GM19324 (cell line): ENCODE measurements at regions not wholly inside any gene's neighbourhood (a gene's known extent, or its start where the extent isn't known, plus 50 kb on each side); places are given as distances from the start of the nearest gene placed in this dataset.

Source experiments
- ATAC-seq: cut with Tn5 transposase; IDR thresholded peaks from one replicate; pipeline ENCODE4 v1.9.1; 2021; ENCODE audit warnings: mild to moderate bottlenecking, moderate library complexity; ENCODE audit not compliant: unreplicated experiment, low FRiP score

GRCh38 chr1:234718496-234719453, 108.8 kb upstream of the IRF2BP2 start:
- no peak for ATAC-seq

- ATAC-seq: no peak
These were observed 107.0 kb upstream of the IRF2BP2 start for GRCh38 chr1:234716908-234717375.

DNA sequence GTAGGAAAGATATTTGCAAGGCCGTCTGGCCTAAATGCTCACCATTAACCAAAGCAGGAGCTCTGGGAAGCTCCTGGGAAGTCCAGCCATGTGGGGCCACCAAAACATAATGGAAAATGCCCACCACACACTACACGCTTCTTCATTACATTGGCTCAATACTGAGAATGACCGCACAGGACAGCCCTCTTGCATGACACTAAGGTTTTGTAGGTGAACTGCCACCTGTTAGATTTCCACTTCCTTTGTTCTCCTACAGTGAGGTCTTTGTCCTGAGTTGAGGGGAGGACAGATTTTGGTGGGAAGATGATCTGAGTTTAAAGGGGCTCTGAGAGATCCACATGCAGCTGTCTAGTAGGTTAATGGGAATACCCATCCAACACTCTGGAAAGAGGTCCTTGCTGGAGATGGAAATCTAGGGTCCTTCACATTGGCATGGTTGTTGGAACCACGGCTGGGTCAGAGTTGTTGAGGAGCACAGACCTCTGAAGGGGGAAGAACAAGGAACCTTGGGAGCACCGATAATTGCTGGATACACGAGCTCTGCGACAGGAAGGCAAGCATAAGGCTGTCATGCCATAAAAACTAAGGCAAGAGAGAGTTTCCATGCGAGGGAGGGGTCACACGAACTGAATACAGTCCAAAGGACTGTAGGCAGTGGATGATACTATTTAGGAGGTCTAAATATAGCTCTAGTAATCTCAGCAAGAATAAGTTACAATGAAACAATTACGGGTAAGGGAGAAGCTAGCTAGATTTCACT, 105.5 kb upstream of the IRF2BP2 start:
- no peak for ATAC-seq

DNA sequence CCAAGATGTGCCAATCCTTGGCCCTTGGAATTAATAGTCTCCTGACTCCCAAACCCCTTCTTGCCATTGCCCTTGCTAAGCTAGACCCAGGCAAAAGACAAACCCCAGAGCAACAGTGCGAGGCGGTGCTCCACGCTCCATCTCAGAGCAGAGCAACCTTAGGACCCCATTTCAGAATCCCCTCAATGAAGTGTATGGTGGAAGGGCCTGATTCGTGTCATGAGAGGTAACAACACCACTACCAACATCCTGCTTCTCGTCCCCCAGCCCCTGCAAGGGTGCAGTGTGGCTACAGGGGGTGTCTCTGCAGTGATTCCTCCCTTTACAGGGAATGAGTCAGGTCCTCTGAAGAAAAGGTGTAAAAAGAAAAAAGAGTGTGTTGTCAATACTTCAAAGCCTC, 103.9 kb upstream of the IRF2BP2 start:
- no peak for ATAC-seq

DNA sequence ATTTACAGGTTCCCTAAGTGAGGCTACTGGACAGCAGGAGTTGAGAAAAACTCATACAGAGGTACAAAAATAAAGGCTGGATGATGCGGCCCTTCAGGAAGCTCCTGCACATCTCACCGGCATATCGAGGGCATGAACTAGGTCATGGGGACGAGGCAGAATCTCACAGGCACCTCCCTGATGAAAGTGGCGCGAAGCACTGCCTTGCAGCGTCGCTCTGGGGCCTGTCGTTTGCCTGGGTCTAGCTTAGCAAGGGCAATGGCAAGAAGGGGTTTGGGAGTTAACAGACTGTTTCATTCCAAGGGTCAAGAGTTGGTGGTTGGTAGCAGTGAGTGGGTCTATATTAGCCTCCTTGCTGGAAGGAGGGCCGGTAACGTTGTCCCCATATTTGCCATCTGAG, 103.5 kb upstream of the IRF2BP2 start:
- no peak for ATAC-seq

DNA sequence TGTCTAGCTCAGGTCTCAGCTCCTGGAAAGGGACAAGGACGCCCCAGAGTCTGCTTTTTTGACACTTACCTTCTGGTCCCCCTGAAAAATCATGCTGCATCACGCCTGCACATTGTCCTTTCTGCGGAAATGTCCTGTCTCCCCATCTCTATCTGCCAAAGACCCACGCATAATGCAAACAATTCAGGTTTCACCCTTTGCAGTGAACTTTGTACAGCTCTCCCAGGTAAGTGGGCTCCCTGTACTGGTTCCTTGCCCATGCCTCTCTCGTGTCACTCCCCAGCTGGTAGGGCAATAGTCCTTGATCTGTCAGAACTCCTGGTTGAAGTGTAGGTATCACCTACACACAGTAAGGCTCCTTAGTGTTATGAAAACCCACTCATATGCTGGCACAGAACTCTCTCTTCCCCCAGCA, 102.9 kb upstream of the IRF2BP2 start:
- ATAC-seq: no peak

- no peak for ATAC-seq
These were observed 101.2 kb upstream of the IRF2BP2 start for GRCh38 chr1:234710936-234711724.

GRCh38 chr1:234710381-234710780, 100.4 kb upstream of the IRF2BP2 start:
- ATAC-seq: no peak

DNA sequence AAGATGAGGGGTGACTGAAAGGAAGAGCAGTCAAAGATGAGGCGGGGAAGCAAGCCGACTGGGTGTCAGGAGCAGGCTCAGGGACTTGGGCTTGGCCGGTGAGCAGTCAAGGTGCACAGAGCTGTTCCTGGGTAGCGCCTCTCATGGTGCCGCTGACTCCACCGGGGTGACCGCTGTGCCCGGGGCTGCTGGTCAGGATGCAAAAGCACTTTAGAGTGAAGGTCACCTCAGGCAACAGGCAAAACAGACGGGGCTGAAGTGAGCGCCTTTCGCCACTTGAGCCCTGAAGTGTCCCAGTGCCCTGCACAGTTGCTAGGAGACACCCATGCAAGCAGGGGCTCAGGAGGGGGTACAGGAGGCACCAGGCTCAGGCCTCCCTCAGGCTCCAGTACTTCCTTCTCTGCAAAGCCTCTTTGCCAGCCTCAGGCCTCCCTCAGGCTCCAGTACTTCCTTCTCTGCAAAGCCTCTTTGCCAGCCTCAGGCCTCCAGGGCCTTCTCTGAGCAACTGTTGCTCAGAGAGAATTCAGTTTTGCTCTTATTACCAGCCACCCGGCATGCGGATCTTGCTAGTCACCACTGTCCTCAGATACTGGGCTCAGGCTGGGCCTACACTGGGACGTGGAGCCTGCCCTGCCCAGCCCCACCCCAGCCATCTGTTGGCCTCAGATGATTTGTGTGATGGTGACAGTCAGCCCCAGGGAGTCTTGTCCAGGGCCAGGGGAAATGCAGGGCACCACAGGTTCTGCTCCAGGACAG, 99.7 kb upstream of the IRF2BP2 start:
- no peak for ATAC-seq

GRCh38 chr1:234708700-234709395, 98.9 kb upstream of the IRF2BP2 start:
- no peak for ATAC-seq

DNA sequence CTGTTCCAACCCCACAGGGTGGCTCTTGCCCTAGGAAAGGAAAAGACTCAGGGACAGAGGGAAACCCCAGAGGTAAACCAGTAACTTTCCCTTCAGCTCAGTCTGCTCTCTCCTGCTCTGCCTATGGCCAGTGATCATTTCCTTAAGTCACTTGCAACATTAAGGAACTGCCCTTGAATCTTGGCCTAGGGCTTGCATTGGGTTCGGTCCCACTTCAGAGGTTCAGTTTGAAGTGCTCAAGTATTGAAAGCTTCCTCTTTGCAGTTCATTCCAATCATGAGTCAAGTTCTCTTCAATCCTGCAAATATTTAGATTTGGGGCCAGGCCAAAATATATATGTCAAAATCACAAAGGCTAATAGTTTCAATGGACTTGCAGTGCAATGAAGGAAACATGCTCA, 97.7 kb upstream of the IRF2BP2 start:
- ATAC-seq: no peak

GRCh38 chr1:234706931-234707330, 97.0 kb upstream of the IRF2BP2 start:
- ATAC-seq: no peak

DNA sequence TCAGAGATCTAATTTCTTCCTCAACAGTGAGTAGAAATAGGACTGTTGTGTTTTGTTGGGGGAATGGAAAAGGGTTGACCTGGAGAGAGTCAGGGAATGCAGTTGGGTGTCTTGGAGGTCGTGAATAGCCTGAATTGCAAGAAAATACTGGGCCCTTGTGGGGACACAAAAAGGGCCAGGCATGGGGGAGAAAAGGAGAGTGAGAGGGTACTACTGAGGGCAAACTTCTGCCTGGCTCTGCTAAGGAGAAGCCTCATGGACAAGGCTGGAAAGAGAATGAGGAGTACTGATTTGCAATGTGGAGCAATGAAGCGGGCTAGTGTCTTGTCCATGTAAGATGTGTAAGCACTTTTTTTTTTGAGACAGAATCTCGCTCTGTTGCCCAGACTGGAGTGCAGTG, 96.2 kb upstream of the IRF2BP2 start:
- ATAC-seq: no peak

DNA sequence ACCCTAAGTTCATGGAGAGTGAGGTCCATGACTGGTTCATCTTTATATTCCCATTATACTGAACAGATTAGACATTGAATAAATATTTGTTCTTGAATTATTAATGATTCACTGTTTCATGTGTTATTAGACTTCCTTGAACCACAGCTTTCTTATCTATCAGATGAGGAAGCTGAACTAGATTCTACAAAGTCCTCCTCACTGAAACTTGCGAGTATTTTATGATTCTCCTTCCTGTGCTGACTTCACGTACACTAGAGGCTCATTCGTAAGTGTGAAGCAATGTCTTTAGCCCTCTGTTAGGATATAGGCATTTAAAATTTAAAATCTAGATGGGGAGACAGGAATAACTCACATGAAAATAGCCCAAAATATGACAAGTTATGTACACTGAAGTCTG, 95.6 kb upstream of the IRF2BP2 start:
- ATAC-seq: no peak

DNA sequence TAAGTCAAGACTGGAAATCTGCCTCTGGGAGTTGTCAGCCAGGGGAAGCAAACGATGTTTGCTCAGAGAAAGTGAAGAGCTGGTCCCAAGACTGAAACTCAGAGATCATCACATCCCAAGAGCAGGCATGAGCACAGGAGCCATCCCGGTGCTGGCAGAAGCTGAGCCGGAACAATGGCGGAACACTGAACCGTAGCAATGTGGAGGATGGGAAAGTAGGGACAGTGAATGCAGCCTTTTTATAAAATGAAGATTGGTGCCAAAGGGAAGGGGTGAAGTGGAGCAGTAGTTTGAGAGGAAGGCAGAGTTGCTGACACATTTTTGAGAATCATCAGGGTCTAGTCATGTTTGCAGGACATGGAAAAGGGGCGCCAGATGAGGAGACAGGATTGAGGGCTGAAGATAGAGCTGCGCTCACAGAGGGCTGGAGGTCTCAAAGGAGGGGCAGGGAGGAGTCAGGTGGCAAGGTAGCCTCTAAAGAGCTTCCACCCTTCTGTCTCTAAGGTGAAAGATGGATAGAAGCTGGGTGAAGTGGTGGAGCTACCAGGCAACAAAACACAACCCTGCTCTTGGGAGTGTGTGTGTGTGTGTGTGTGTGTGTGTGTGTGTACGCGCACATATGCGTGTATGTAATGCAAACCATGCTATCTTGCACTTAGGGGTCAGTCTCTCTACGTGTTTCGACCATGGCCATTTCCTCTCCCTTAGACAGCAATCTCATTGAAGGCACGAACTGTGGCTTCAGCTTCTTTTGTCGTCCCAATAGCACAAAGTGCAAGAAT, 94.3 kb upstream of the IRF2BP2 start:
- no peak for ATAC-seq

- ATAC-seq: no peak
These were observed 92.5 kb upstream of the IRF2BP2 start for GRCh38 chr1:234702342-234703000.

GRCh38 chr1:234701737-234702341, 91.9 kb upstream of the IRF2BP2 start:
- ATAC-seq: no peak
